KBM-7 (cell line): ENCODE measurements at regions not wholly inside any gene's neighbourhood (a gene's known extent, or its start where the extent isn't known, plus 50 kb on each side); places are given as distances from the start of the nearest gene placed in this dataset.

Source experiments
- DNase-seq: peaks from one replicate; pipeline ENCODE4 v3.0.0-alpha.2; 2015
- in situ Hi-C: fragments of 300-500 bp; cut with MboI; formaldehyde crosslinking; loops from 2 replicates; pipeline ENCODE4 v1.14.3; 2020; ENCODE audit warnings: low sequenced_read_pairs, low pct_unique_long_range_greater_than_20kb, mixed read lengths

GRCh38 chr13:30045916-30046704 is 195.7 kb upstream of the UBL3 start:
- in situ Hi-C loops, result no loop called here
- peak; percentile 22 for DNase-seq

GRCh38 chr13:30044932-30045331 is 194.5 kb upstream of the UBL3 start:
- in situ Hi-C loops, result no loop called here

GRCh38 chr13:30043631-30043925 is 193.2 kb upstream of the UBL3 start:
- no peak for DNase-seq
- in situ Hi-C loops, result no loop called here

More at GRCh38 chr13:30044932-30045331, 194.5 kb upstream of the UBL3 start:
- no peak for DNase-seq

GRCh38 chr13:30042891-30043630 is 192.6 kb upstream of the UBL3 start:
- in situ Hi-C loops, result no loop called here

GRCh38 chr13:30042272-30042671 is 191.9 kb upstream of the UBL3 start:
- in situ Hi-C loops, result no loop called here
- no peak for DNase-seq

More at GRCh38 chr13:30042891-30043630, 192.6 kb upstream of the UBL3 start:
- no peak for DNase-seq

- in situ Hi-C loops, result no loop called here
- DNase-seq, result no peak
Observed at GRCh38 chr13:30039511-30039911, 189.1 kb upstream of the UBL3 start.

- in situ Hi-C loops, result no loop called here
Observed at GRCh38 chr13:30038884-30039283, 188.5 kb upstream of the UBL3 start.

GRCh38 chr13:30037766-30038165 is 187.3 kb upstream of the UBL3 start:
- no peak for DNase-seq
- in situ Hi-C loops, result no loop called here

More at GRCh38 chr13:30038884-30039283, 188.5 kb upstream of the UBL3 start:
- DNase-seq, result no peak

- in situ Hi-C loops, result no loop called here
- no peak for DNase-seq
Observed at GRCh38 chr13:30037306-30037705, 186.9 kb upstream of the UBL3 start.

GRCh38 chr13:30034458-30034795 is 184.0 kb upstream of the UBL3 start:
- no peak for DNase-seq
- in situ Hi-C loops, result no loop called here

- peak; percentile 65 for DNase-seq
- in situ Hi-C loops, result no loop called here
Observed at GRCh38 chr13:30033681-30034457, 183.5 kb upstream of the UBL3 start.

- in situ Hi-C loops, result no loop called here
- no peak for DNase-seq
Observed at GRCh38 chr13:30032263-30032662, 181.8 kb upstream of the UBL3 start.

GRCh38 chr13:30031488-30031887 is 181.1 kb upstream of the UBL3 start:
- in situ Hi-C loops, result no loop called here

GRCh38 chr13:30030141-30030750 is 179.8 kb upstream of the UBL3 start:
- DNase-seq, result no peak
- in situ Hi-C loops, result no loop called here

More at GRCh38 chr13:30031488-30031887, 181.1 kb upstream of the UBL3 start:
- no peak for DNase-seq

- no peak for DNase-seq
- in situ Hi-C loops, result no loop called here
Observed at GRCh38 chr13:30027569-30028455, 177.4 kb upstream of the UBL3 start.

- DNase-seq, result no peak
- in situ Hi-C loops, result no loop called here
Observed at GRCh38 chr13:30026909-30027308, 176.5 kb upstream of the UBL3 start.

GRCh38 chr13:30026093-30026492 is 175.7 kb upstream of the UBL3 start:
- DNase-seq, result no peak
- in situ Hi-C loops, result no loop called here

- in situ Hi-C loops, result no loop called here
- DNase-seq, result no peak
Observed at GRCh38 chr13:30025351-30025750, 174.9 kb upstream of the UBL3 start.
